ENCODE measurements at regions not wholly inside any gene's neighbourhood (a gene's known extent, or its start where the extent isn't known, plus 50 kb on each side); places are given as distances from the start of the nearest gene placed in this dataset.
A peak's percentile ranks its signal among the peaks of the same experiment; 100 is the strongest.

- Mint-ChIP-seq H3K27ac (no peak overlapping the region), H3K4me3 (no peak overlapping the region), H3K4me1 (no peaks in the 10 kb centered on the region), H3K36me3 (ENCODE audit: low read depth) (no peaks in the 10 kb centered on the region), H3K27me3 (ENCODE audit: low read depth) (peaks cover 4% of the 10 kb centered on the region), H3K9me3 (peaks cover 3% of the 10 kb centered on the region)
- TF ChIP-seq CTCF (IDR thresholded peaks at IDR 0.05; ENCODE audit: unreplicated experiment in 3 of 3) = no peak
These were observed 102.6 kb upstream of the LYZL1 start for GRCh38 chr10:29186221-29186620.

- TF ChIP-seq CTCF (IDR thresholded peaks at IDR 0.05; ENCODE audit: unreplicated experiment in 3 of 3) = no peak
- H3K27me3 Mint-ChIP-seq (ENCODE audit: low read depth) = peaks cover 9% of the 10 kb centered on the region
- no peaks in the 10 kb centered on the region for H3K36me3 Mint-ChIP-seq (ENCODE audit: low read depth)
- H3K9me3 Mint-ChIP-seq = peaks cover 3% of the 10 kb centered on the region
- no peaks in the 10 kb centered on the region for H3K4me1 Mint-ChIP-seq
- no peak overlapping the region for H3K4me3 Mint-ChIP-seq
- no peak overlapping the region for H3K27ac Mint-ChIP-seq
These were observed 99.6 kb upstream of the LYZL1 start for GRCh38 chr10:29189256-29189655.

GRCh38 chr10:29191674-29192073 lies 97.2 kb upstream of the LYZL1 start:
- Mint-ChIP-seq H3K4me3 (no peak overlapping the region), H3K27ac (no peak overlapping the region), H3K27me3 (ENCODE audit: low read depth) (peaks cover 5% of the 10 kb centered on the region), H3K4me1 (no peaks in the 10 kb centered on the region), H3K9me3 (peaks cover 7% of the 10 kb centered on the region), H3K36me3 (ENCODE audit: low read depth) (no peaks in the 10 kb centered on the region)
- TF ChIP-seq CTCF (IDR thresholded peaks at IDR 0.05; ENCODE audit: unreplicated experiment in 3 of 3) = no peak

- Mint-ChIP-seq H3K4me1 (peaks cover 24% of the 10 kb centered on the region), H3K36me3 (ENCODE audit: low read depth) (no peaks in the 10 kb centered on the region), H3K27me3 (ENCODE audit: low read depth) (peaks cover 4% of the 10 kb centered on the region), H3K27ac (no peak overlapping the region), H3K4me3 (no peak overlapping the region), H3K9me3 (peaks cover 4% of the 10 kb centered on the region)
- TF ChIP-seq CTCF (IDR thresholded peaks at IDR 0.05; ENCODE audit: unreplicated experiment in 3 of 3) = no peak
These were observed 89.5 kb upstream of the LYZL1 start for GRCh38 chr10:29199339-29199738.

- Mint-ChIP-seq H3K27me3 (ENCODE audit: low read depth) (peaks cover 4% of the 10 kb centered on the region), H3K9me3 (peaks cover 2% of the 10 kb centered on the region), H3K4me1 (peaks cover 27% of the 10 kb centered on the region), H3K4me3 (no peak overlapping the region), H3K27ac (peak overlapping the region in 1 of 3 experiments; percentile 43), H3K36me3 (ENCODE audit: low read depth) (no peaks in the 10 kb centered on the region)
- TF ChIP-seq CTCF (IDR thresholded peaks at IDR 0.05; ENCODE audit: unreplicated experiment in 3 of 3) = no peak
These were observed 88.8 kb upstream of the LYZL1 start for GRCh38 chr10:29199941-29200679.

GRCh38 chr10:29202386-29202940 lies 86.4 kb upstream of the LYZL1 start:
- H3K4me3 Mint-ChIP-seq = no peak overlapping the region
- H3K27ac Mint-ChIP-seq = peak overlapping the region in 2 of 3 experiments; percentile 8 to 20
- H3K27me3 Mint-ChIP-seq (ENCODE audit: low read depth) = peaks cover 4% of the 10 kb centered on the region

More at GRCh38 chr10:29202386-29202940, 86.4 kb upstream of the LYZL1 start:
- no peak for TF ChIP-seq CTCF (IDR thresholded peaks at IDR 0.05; ENCODE audit: unreplicated experiment in 3 of 3)
- Mint-ChIP-seq H3K36me3 (ENCODE audit: low read depth) (no peaks in the 10 kb centered on the region), H3K4me1 (peaks cover 34% of the 10 kb centered on the region), H3K9me3 (no peaks in the 10 kb centered on the region)

All from nephron (organoid).